K562 (cell line): ENCODE measurements at regions not wholly inside any gene's neighbourhood (a gene's known extent, or its start where the extent isn't known, plus 50 kb on each side); places are given as distances from the start of the nearest gene placed in this dataset.
"Not testable (repeated sequence)": the region's sequence is repeated elsewhere in the genome, so short reads cannot be mapped to it uniquely, and the experiment has no call there.

Experiments used
- ATAC-seq: fragments of 200-7000 bp; cut with Tn5 transposase; 3 replicates; pipeline ENCODE4 v1.9.1; 2020; ENCODE audit warnings: moderate library complexity
- BruUV-seq: library from RNA; stranded (reverse); fragments of 400-500 nt; replicated peaks from 2 replicates; lab custom pipeline; 2021; lab: Mats Ljungman, UMichigan
- CTCF ChIA-PET: fragments of 300-600 bp; formaldehyde crosslinking; extraction: SDS; loops from one replicate; lab custom pipeline; 2021; ENCODE audit warnings: low intra/inter-chr PET ratio; lab: Yijun Ruan, JAX
- POLR2A ChIA-PET: fragments of 300-600, 350-650 bp; sonication (Branson Sonifier 250); formaldehyde crosslinking; extraction: SDS; loops from one replicate; lab custom pipeline; 2021; ENCODE audit warnings: antibody characterized with exemption, inconsistent platforms; lab: Yijun Ruan, JAX
- DNase-seq, 4 experiments: peaks; one replicate each; pipeline versions ENCODE4 v3.0.0 to v3.0.0-alpha.2; 2011 to 2018; ENCODE audit warnings: low spot score in 3 of 4, mixed read lengths in 3 of 4; ENCODE audit errors: extremely low read depth in 1 of 4
- FAIRE-seq: peaks from 2 replicates; lab custom pipeline; 2011; peaks lifted over from hg19 to GRCh38; lab: Jason Lieb, UNC
- H2AFZ ChIP-seq: 2 replicates; pipeline ENCODE4 v1.6.0; 2011; ENCODE audit warnings: low read depth, low read length, control low read depth, inconsistent platforms
- H3K27ac ChIP-seq: fragments of 200-600 bp; 3 replicates; pipeline ENCODE4 v1.8.0; 2011; ENCODE audit warnings: low read depth, mild to moderate bottlenecking, control low read depth, inconsistent platforms, low read length, moderate library complexity, mixed read lengths; ENCODE audit errors: extremely low read depth
- H3K27me3 ChIP-seq, 2 experiments: fragments of 300-600 bp in 1 of 2; 2 replicates in 1 of 2; 3 replicates in 1 of 2; pipeline versions ENCODE4 v1.6.0 to v1.8.0; 2011; ENCODE audit warnings: inconsistent platforms in 2 of 2, low read length in 2 of 2, mild to moderate bottlenecking in 1 of 2, mixed read lengths in 1 of 2, moderate library complexity in 1 of 2; ENCODE audit not compliant: control insufficient read depth in 2 of 2, insufficient read depth in 2 of 2
- H3K36me3 ChIP-seq: fragments of 300-600 bp; 3 replicates; pipeline ENCODE4 v1.8.0; 2011; ENCODE audit warnings: mild to moderate bottlenecking, low read length, inconsistent platforms; ENCODE audit not compliant: control insufficient read depth, insufficient read depth
- H3K4me1 ChIP-seq, 2 experiments: fragments of 200-600 bp in 1 of 2; replicated peaks in 1 of 2; 2 replicates in 1 of 2; 3 replicates in 1 of 2; pipeline versions ENCODE4 v1.5.1 to v1.8.0; 2011; ENCODE audit warnings: inconsistent platforms in 2 of 2, low read length in 2 of 2, mild to moderate bottlenecking in 1 of 2, mixed read lengths in 1 of 2, moderate library complexity in 1 of 2; ENCODE audit not compliant: control insufficient read depth in 2 of 2, insufficient read depth in 2 of 2
- H3K4me2 ChIP-seq: 2 replicates; pipeline ENCODE4 v1.6.1; 2011; ENCODE audit warnings: low read length, control low read depth, inconsistent platforms, mixed read lengths; ENCODE audit not compliant: insufficient read depth
- H3K4me3 ChIP-seq: fragments of 200-600 bp; sonication (generic), shearing (Covaris generic); 2 replicates; pipeline ENCODE4 v1.5.1; 2016; ENCODE audit warnings: control low read depth, inconsistent platforms
- H3K79me2 ChIP-seq: fragments of 200-600 bp; 3 replicates; pipeline ENCODE4 v1.8.0; 2011; ENCODE audit warnings: low read length, inconsistent platforms; ENCODE audit not compliant: control insufficient read depth, insufficient read depth
- H3K9ac ChIP-seq, 2 experiments: 2 replicates each; pipeline versions ENCODE4 v1.6.0 to v1.6.1; 2011; ENCODE audit warnings: low read depth in 2 of 2, low read length in 2 of 2, control low read depth in 1 of 2, inconsistent platforms in 1 of 2, mild to moderate bottlenecking in 1 of 2, mixed read lengths in 1 of 2; ENCODE audit not compliant: insufficient read depth in 1 of 2
- H3K9me1 ChIP-seq: one replicate; pipeline ENCODE4 v1.6.0; 2011; ENCODE audit warnings: inconsistent platforms, mild to moderate bottlenecking, low read length, moderate library complexity; ENCODE audit not compliant: control insufficient read depth, insufficient read depth
- H3K9me3 ChIP-seq: replicated peaks from 2 replicates; pipeline ENCODE4 v1.5.1; 2011; ENCODE audit warnings: low read depth, low read length, inconsistent platforms; ENCODE audit not compliant: control insufficient read depth, insufficient read depth
- H4K20me1 ChIP-seq: replicated peaks from 2 replicates; pipeline ENCODE4 v1.6.1; 2011; ENCODE audit warnings: low read length, inconsistent platforms, mixed read lengths; ENCODE audit not compliant: control insufficient read depth, insufficient read depth
- WGBS: fragments of 100-300 bp; shearing (Covaris generic); methylation state at CpG from one replicate; pipeline ENCODE4 v1.1.6; 2016; ENCODE audit warnings: low coverage, mixed read lengths; ENCODE audit not compliant: insufficient coverage; ENCODE audit errors: missing lambda C conversion rate; 5-methylcytosine and 5-hydroxymethylcytosine counted together
- in situ Hi-C: fragments of 300-500 bp; cut with MboI; formaldehyde crosslinking; loops from 4 replicates; pipeline ENCODE4 v1.15.0; 2018; ENCODE audit warnings: inconsistent platforms, mixed read lengths
- intact Hi-C: fragments of 100-400 bp; cut with micrococcal nuclease; formaldehyde crosslinking; loops from 2 replicates; pipeline ENCODE4 v1.14.2; 2022

DNA sequence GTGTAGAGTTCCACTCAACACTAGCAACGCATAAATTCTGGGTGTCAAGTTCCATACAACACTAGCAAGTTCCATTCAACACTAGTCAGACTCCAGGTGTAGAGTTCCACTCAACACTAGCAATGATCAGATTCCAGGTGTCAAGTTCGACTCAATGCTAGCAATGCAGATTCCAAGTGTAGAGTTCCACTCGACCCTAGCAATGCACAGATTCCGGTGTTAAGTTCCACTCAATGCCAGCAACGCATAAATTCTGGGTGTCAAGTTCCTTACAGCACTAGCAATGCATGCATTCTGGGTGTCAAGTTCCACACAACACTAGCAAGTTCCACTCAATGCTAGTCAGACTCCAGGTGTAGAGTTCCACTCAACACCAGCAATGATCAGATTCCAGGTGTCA lies 60.0 kb downstream of the ATP6V0E2 start:
- intact Hi-C loops, H3K4me2 ChIP-seq, H3K4me3 ChIP-seq, DNase-seq, H3K27ac ChIP-seq, CTCF ChIA-PET, H3K9me1 ChIP-seq, H3K36me3 ChIP-seq, POLR2A ChIA-PET, in situ Hi-C loops, H3K9me3 ChIP-seq, H3K9ac ChIP-seq, H4K20me1 ChIP-seq, H3K4me1 ChIP-seq, H2AFZ ChIP-seq, H3K79me2 ChIP-seq, ATAC-seq, BruUV-seq, FAIRE-seq: not testable (repeated sequence)
- H3K27me3 ChIP-seq, result peaks cover 10 to 17% of the 10 kb centered on the region in 2 experiments; a peak in 4 of 5 replicates
- WGBS, result 0% methylated on average over 5 of the region's 5 CpGs

DNA sequence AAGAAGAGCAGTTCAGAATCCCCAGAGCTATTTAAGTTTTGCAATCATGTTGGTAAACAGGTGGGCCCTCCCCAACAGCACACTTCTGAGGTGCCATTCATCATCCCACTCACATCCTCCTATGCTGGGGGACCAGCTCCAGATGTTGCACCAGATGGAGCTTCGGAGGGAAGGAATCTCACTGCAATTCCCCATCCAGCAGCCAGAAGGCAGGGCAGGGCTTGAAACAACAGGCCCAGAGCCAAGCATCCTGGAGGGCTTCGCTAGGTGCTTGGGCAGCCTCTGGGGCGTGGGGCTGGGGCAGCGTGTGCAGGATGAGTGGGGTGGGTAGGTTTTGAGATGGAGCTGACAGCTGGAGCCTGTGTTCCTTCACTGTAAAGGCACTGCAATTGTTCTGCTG lies 73.6 kb downstream of the ATP6V0E2 start:
- H3K4me2 ChIP-seq, H3K4me3 ChIP-seq, H3K27ac ChIP-seq, H3K79me2 ChIP-seq, intact Hi-C loops, DNase-seq, H3K9me3 ChIP-seq, POLR2A ChIA-PET, H3K9ac ChIP-seq, H3K9me1 ChIP-seq, FAIRE-seq, H4K20me1 ChIP-seq, H2AFZ ChIP-seq, CTCF ChIA-PET, H3K4me1 ChIP-seq, BruUV-seq, in situ Hi-C loops, H3K36me3 ChIP-seq: not testable (repeated sequence)
- peaks cover 14 to 24% of the 10 kb centered on the region in 2 experiments; a peak in 4 of 5 replicates for H3K27me3 ChIP-seq
- WGBS, result no CpG with 5 or more reads among the region's 4 CpGs
- ATAC-seq, result peak; percentile 80

DNA sequence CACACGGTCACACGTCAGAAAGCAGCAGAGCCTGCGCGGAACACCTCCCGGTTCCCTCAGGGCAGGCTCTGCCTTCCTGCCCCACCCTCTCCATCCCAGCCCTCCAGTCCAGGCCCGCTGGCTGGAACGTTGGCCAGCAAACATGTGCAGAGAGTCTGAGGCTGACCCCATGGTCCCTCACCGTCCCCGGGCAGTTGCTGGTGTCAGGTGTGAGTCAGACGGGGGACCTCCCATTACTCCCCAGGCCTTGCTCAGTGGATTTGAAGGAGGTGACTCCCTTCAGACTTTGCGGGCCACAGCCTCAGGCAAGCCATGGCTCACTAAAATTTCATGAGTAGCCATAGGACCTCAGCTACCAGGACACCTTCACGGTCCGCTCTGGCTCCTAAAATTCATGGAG lies 74.7 kb downstream of the ATP6V0E2 start:
- intact Hi-C loops, CTCF ChIA-PET, POLR2A ChIA-PET, DNase-seq, ATAC-seq, H3K9ac ChIP-seq, H3K4me2 ChIP-seq, H3K9me3 ChIP-seq, H3K79me2 ChIP-seq, H4K20me1 ChIP-seq, H3K4me3 ChIP-seq, FAIRE-seq, H3K9me1 ChIP-seq, H3K27ac ChIP-seq, H2AFZ ChIP-seq, in situ Hi-C loops, BruUV-seq, H3K36me3 ChIP-seq, H3K4me1 ChIP-seq: not testable (repeated sequence)
- 1% methylated on average over 9 of the region's 13 CpGs for WGBS
- H3K27me3 ChIP-seq, result peaks cover 14 to 24% of the 10 kb centered on the region in 2 experiments; a peak in 4 of 5 replicates

DNA sequence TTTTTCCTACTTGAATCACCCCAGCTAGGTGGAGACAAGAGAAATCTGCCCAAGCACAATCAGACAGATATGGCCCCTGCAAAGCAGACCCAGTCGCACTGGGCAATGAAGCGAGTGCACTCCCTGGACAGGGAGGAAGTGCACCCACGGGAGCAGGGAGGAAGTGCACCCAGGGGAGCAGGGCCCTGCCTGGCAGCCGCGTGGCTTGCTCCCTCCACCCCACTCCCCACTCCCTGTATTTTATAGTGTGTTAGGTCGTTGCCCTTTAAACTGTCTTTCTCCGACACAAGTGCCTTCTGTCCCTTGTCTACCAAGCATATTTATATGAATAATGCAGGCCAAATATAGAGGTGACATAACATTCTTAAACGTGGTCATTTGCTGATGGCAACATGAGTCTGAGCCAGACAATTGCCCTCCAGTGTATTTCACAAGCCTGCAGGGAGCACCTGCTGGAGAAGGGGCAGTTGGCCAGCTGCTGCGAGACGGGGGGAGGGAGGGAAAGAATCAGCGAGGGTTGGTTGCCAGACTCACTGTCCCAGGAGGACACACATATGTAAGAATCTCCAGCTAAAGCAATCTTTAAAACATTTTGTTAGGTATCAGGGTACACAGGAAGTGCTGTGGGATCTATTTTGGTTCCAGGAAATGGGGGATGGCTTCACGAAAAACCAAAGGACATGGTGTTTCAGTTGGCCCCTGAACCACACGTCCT lies 76.3 kb downstream of the ATP6V0E2 start:
- POLR2A ChIA-PET, H3K79me2 ChIP-seq, H4K20me1 ChIP-seq, H3K27ac ChIP-seq, H3K9me3 ChIP-seq, H3K9me1 ChIP-seq, H3K9ac ChIP-seq, in situ Hi-C loops, H2AFZ ChIP-seq, FAIRE-seq, BruUV-seq, H3K36me3 ChIP-seq, DNase-seq, H3K4me1 ChIP-seq, H3K4me3 ChIP-seq, CTCF ChIA-PET, H3K4me2 ChIP-seq, intact Hi-C loops: not testable (repeated sequence)
- H3K27me3 ChIP-seq, result peaks cover 11 to 18% of the 10 kb centered on the region in 2 experiments; a peak in 4 of 5 replicates
- ATAC-seq, result peak; percentile 44; the same call in 2 of the 3 replicates
- 0% methylated on average over 6 of the region's 13 CpGs for WGBS
